ENCODE measurements at regions not wholly inside any gene's neighbourhood (a gene's known extent, or its start where the extent isn't known, plus 50 kb on each side); places are given as distances from the start of the nearest gene placed in this dataset.

GRCh38 chr18:34050661-34051060, 174.1 kb downstream of the NOL4 start:
- H3K79me2 ChIP-seq (ENCODE audit: insufficient read depth), result no peaks in the 10 kb centered on the region
- H3K27ac ChIP-seq, result no peak overlapping the region
- H3K4me2 ChIP-seq (ENCODE audit: unreplicated experiment), result no peak overlapping the region
- no peaks in the 10 kb centered on the region for H3K9me3 ChIP-seq (ENCODE audit: low read depth)
- no peak overlapping the region for H3K9ac ChIP-seq
- in situ Hi-C loops (cut with MboI), result no loop called here
- H2AFZ ChIP-seq, result no peak overlapping the region
- no peaks in the 10 kb centered on the region for H3F3A ChIP-seq (ENCODE audit: insufficient read depth)
- no peaks in the 10 kb centered on the region for H3K4me1 ChIP-seq (ENCODE audit: insufficient read depth)
- 11 to 18% methylated on average over 2 of the region's 2 CpGs for WGBS, 2 experiments (ENCODE audit: low coverage in 1 of 2, low lambda C conversion rate in 2 of 2, missing lambda C conversion rate in 2 of 2)
- no peaks in the 10 kb centered on the region for H3K27me3 ChIP-seq (replicated peaks; ENCODE audit: insufficient read depth)
- DNase-seq, result no peak
- H3K9me2 ChIP-seq (ENCODE audit: insufficient read depth), result no peaks in the 10 kb centered on the region
- H3K4me3 ChIP-seq, result no peak overlapping the region
- TF ChIP-seq EZH2 (IDR thresholded peaks at IDR 0.05; ENCODE audit: insufficient read depth, poor library complexity, severe bottlenecking) (no peak), EZH2phosphoT487 (IDR thresholded peaks at IDR 0.05; ENCODE audit: insufficient read depth, low read depth) (no peak)
- H4K20me1 ChIP-seq (ENCODE audit: insufficient read depth), result no peaks in the 10 kb centered on the region
- H3K36me3 ChIP-seq (ENCODE audit: low read depth), result no peaks in the 10 kb centered on the region

GRCh38 chr18:34049511-34049910, 175.2 kb downstream of the NOL4 start:
- Histone ChIP-seq H3F3A (ENCODE audit: insufficient read depth) (no peaks in the 10 kb centered on the region), H3K4me3 (no peak overlapping the region), H2AFZ (no peak overlapping the region), H3K79me2 (ENCODE audit: insufficient read depth) (no peaks in the 10 kb centered on the region), H3K9ac (no peak overlapping the region), H3K9me2 (ENCODE audit: insufficient read depth) (no peaks in the 10 kb centered on the region), H4K20me1 (ENCODE audit: insufficient read depth) (no peaks in the 10 kb centered on the region), H3K9me3 (ENCODE audit: low read depth) (no peaks in the 10 kb centered on the region), H3K4me1 (ENCODE audit: insufficient read depth) (no peaks in the 10 kb centered on the region), H3K4me2 (ENCODE audit: unreplicated experiment) (no peak overlapping the region), H3K27ac (no peak overlapping the region), H3K27me3 (replicated peaks; ENCODE audit: insufficient read depth) (no peaks in the 10 kb centered on the region), H3K36me3 (ENCODE audit: low read depth) (no peaks in the 10 kb centered on the region)
- DNase-seq, result no peak
- 29 to 31% methylated on average over 3 of the region's 3 CpGs for WGBS, 2 experiments (ENCODE audit: low coverage in 1 of 2, low lambda C conversion rate in 2 of 2, missing lambda C conversion rate in 2 of 2)
- no peak for TF ChIP-seq EZH2phosphoT487 (IDR thresholded peaks at IDR 0.05; ENCODE audit: insufficient read depth, low read depth)
- no peak for TF ChIP-seq EZH2 (IDR thresholded peaks at IDR 0.05; ENCODE audit: insufficient read depth, poor library complexity, severe bottlenecking)
- in situ Hi-C loops (cut with MboI), result no loop called here

GRCh38 chr18:34048423-34048822, 176.3 kb downstream of the NOL4 start:
- Histone ChIP-seq H3K27me3 (replicated peaks; ENCODE audit: insufficient read depth) (no peaks in the 10 kb centered on the region), H4K20me1 (ENCODE audit: insufficient read depth) (no peaks in the 10 kb centered on the region), H3F3A (ENCODE audit: insufficient read depth) (no peaks in the 10 kb centered on the region), H3K36me3 (ENCODE audit: low read depth) (no peaks in the 10 kb centered on the region), H3K9me2 (ENCODE audit: insufficient read depth) (no peaks in the 10 kb centered on the region), H3K4me3 (no peak overlapping the region), H3K4me2 (ENCODE audit: unreplicated experiment) (no peak overlapping the region), H3K79me2 (ENCODE audit: insufficient read depth) (no peaks in the 10 kb centered on the region), H3K4me1 (ENCODE audit: insufficient read depth) (no peaks in the 10 kb centered on the region), H3K9ac (no peak overlapping the region), H3K27ac (no peak overlapping the region), H3K9me3 (ENCODE audit: low read depth) (no peaks in the 10 kb centered on the region), H2AFZ (no peak overlapping the region)
- no peak for TF ChIP-seq EZH2phosphoT487 (IDR thresholded peaks at IDR 0.05; ENCODE audit: insufficient read depth, low read depth)
- no peak for TF ChIP-seq EZH2 (IDR thresholded peaks at IDR 0.05; ENCODE audit: insufficient read depth, poor library complexity, severe bottlenecking)
- 39 to 44% methylated on average over 3 of the region's 3 CpGs for WGBS, 2 experiments (ENCODE audit: low coverage in 1 of 2, low lambda C conversion rate in 2 of 2, missing lambda C conversion rate in 2 of 2)
- in situ Hi-C loops (cut with MboI), result no loop called here
- DNase-seq, result no peak

- WGBS, 2 experiments (ENCODE audit: low coverage in 1 of 2, low lambda C conversion rate in 2 of 2, missing lambda C conversion rate in 2 of 2), result 27 to 35% methylated on average over 4 of the region's 4 CpGs
- H3K4me2 ChIP-seq (ENCODE audit: unreplicated experiment), result no peak overlapping the region
These were observed 182.1 kb downstream of the NOL4 start for GRCh38 chr18:34042423-34043146.

More at GRCh38 chr18:34042423-34043146, 182.1 kb downstream of the NOL4 start:
- no peaks in the 10 kb centered on the region for H3F3A ChIP-seq (ENCODE audit: insufficient read depth)
- H3K27me3 ChIP-seq (replicated peaks; ENCODE audit: insufficient read depth), result no peaks in the 10 kb centered on the region
- H3K36me3 ChIP-seq (ENCODE audit: low read depth), result no peaks in the 10 kb centered on the region
- H3K9me3 ChIP-seq (ENCODE audit: low read depth), result no peaks in the 10 kb centered on the region
- in situ Hi-C loops (cut with MboI), result no loop called here
- no peak overlapping the region for H3K27ac ChIP-seq
- no peaks in the 10 kb centered on the region for H3K4me1 ChIP-seq (ENCODE audit: insufficient read depth)
- H3K79me2 ChIP-seq (ENCODE audit: insufficient read depth), result no peaks in the 10 kb centered on the region
- H3K9me2 ChIP-seq (ENCODE audit: insufficient read depth), result no peaks in the 10 kb centered on the region
- H2AFZ ChIP-seq, result no peak overlapping the region
- H3K4me3 ChIP-seq, result no peak overlapping the region
- no peaks in the 10 kb centered on the region for H4K20me1 ChIP-seq (ENCODE audit: insufficient read depth)
- no peak overlapping the region for H3K9ac ChIP-seq
- no peak for DNase-seq
- no peak for TF ChIP-seq EZH2phosphoT487 (IDR thresholded peaks at IDR 0.05; ENCODE audit: insufficient read depth, low read depth)
- TF ChIP-seq EZH2 (IDR thresholded peaks at IDR 0.05; ENCODE audit: insufficient read depth, poor library complexity, severe bottlenecking), result no peak
